Lower leg skin (tissue), 4 donors: ENCODE measurements at regions not wholly inside any gene's neighbourhood (a gene's known extent, or its start where the extent isn't known, plus 50 kb on each side); places are given as distances from the start of the nearest gene placed in this dataset.

Experiments used
- DNase-seq, 2 donors: peaks; one replicate each; pipeline ENCODE4 v3.0.0-alpha.2; 2019; ENCODE audit warnings: low spot score in 2 of 2
- H3K4me3 ChIP-seq: fragments of 200-600 bp; sonication (generic); 2 replicates; pipeline ENCODE4 v1.5.1; 2017; ENCODE audit warnings: mild to moderate bottlenecking, low read depth; ENCODE audit not compliant: poor library complexity, severe bottlenecking
- POLR2A ChIP-seq, 2 donors: fragments of 450-650 bp; IDR thresholded peaks; one replicate each; pipeline ENCODE4 v1.6.1; 2016 to 2017; ENCODE audit warnings: antibody characterized with exemption in 2 of 2, mild to moderate bottlenecking in 1 of 2, moderate library complexity in 1 of 2
- WGBS, 2 donors: methylation state at CpG; one replicate each; pipeline ENCODE4 v1.1.5; 2018; 5-methylcytosine and 5-hydroxymethylcytosine counted together
- intact Hi-C: fragments of 100-400 bp; cut with DNase I; formaldehyde crosslinking; loops from one replicate; pipeline ENCODE4 v1.15.0; 2023; ENCODE audit warnings: low total_unique reads
- TF ChIP-seq, protein P1 (sequence below), 3 donors: fragments of 450-650 bp; IDR thresholded peaks; one replicate each; pipeline ENCODE4 v1.5.1; 2016; ENCODE audit warnings: antibody characterized with exemption in 3 of 3, mild to moderate bottlenecking in 3 of 3, moderate library complexity in 2 of 3

DNA sequence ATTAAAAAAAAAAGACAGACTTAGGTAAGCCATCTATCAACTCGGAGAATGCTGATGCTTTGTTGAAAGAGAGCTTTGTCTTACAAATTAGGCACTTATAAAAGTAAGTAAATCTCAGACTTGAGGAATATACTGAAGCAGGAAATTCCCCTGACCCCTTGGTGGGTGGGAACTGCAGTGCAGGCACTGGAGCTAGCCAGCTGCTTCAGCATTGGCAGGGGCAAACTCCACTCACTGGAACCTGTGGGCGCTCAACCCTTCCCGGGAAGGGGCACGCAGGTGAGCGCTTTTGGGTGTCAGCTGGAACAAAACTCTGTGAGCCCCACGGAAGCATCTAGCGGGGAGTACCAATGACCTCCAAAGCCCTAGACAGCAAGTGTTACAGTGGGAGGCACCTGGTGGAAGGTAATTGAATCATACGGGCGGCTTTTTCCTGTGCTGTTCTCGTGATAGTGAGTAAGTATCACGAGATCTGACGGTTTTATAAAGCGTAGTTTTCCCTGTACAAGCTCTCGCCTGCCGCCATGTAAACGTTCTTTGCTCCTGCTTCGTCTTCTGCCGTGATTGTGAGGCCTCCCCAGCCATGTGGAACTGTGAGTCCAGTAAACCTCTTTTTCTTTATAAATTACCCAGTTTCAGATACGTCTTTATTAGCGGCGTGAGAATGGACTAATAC lies 628.0 kb upstream of the CDH18 start:
- no peak for DNase-seq
- WGBS, 2 donors: 93% methylated on average over 21 of the region's 21 CpGs
- intact Hi-C loops: no loop called here
- H3K4me3 ChIP-seq: no peak overlapping the region
- TF ChIP-seq POLR2A (IDR thresholded peaks at IDR 0.05): no peak
- TF ChIP-seq, protein P1, sequence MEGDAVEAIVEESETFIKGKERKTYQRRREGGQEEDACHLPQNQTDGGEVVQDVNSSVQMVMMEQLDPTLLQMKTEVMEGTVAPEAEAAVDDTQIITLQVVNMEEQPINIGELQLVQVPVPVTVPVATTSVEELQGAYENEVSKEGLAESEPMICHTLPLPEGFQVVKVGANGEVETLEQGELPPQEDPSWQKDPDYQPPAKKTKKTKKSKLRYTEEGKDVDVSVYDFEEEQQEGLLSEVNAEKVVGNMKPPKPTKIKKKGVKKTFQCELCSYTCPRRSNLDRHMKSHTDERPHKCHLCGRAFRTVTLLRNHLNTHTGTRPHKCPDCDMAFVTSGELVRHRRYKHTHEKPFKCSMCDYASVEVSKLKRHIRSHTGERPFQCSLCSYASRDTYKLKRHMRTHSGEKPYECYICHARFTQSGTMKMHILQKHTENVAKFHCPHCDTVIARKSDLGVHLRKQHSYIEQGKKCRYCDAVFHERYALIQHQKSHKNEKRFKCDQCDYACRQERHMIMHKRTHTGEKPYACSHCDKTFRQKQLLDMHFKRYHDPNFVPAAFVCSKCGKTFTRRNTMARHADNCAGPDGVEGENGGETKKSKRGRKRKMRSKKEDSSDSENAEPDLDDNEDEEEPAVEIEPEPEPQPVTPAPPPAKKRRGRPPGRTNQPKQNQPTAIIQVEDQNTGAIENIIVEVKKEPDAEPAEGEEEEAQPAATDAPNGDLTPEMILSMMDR (IDR thresholded peaks at IDR 0.05): no peak

DNA sequence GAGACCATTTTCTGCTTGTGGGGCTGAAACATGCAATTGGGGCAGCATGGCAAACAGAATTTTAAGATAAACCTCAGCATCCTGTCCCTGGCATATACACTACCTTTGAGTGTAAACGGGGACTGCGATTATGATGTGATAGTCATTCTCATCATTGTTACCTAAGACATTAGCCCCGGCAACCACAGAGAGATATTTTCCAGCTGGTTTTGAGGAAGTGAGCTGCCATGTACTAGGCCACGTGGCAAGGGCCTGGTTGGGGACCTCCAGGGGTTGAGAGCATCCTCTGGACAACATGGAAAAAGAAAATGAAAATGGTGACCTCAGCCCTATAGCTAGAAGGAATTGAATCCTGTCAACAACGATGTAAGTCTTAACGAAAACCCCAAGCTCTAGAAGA lies 623.6 kb upstream of the CDH18 start:
- no peak for DNase-seq
- WGBS, 2 donors: 73 to 74% methylated on average over 6 of the region's 6 CpGs
- H3K4me3 ChIP-seq: no peak overlapping the region
- intact Hi-C loops: no loop called here
- TF ChIP-seq POLR2A (IDR thresholded peaks at IDR 0.05): no peak
- TF ChIP-seq, protein P1 (IDR thresholded peaks at IDR 0.05): no peak

- WGBS, 2 donors: 26 to 28% methylated on average over 4 of the region's 4 CpGs
- no peak overlapping the region for H3K4me3 ChIP-seq
- no peak for DNase-seq
- TF ChIP-seq POLR2A (IDR thresholded peaks at IDR 0.05): no peak
- TF ChIP-seq, protein P1 (IDR thresholded peaks at IDR 0.05): no peak
- intact Hi-C loops: no loop called here
Measured at GRCh38 chr5:20610681-20611080, 622.7 kb upstream of the CDH18 start.

- WGBS, 2 donors: 91 to 96% methylated on average over 1 of the region's 1 CpG
Measured at GRCh38 chr5:20609126-20609525, 621.1 kb upstream of the CDH18 start.

GRCh38 chr5:20608567-20608966 lies 620.6 kb upstream of the CDH18 start:
- H3K4me3 ChIP-seq: no peak overlapping the region
- no peak for DNase-seq
- intact Hi-C loops: no loop called here
- no peak for TF ChIP-seq POLR2A (IDR thresholded peaks at IDR 0.05)
- TF ChIP-seq, protein P1 (IDR thresholded peaks at IDR 0.05): no peak

More at GRCh38 chr5:20609126-20609525, 621.1 kb upstream of the CDH18 start:
- TF ChIP-seq POLR2A (IDR thresholded peaks at IDR 0.05): no peak
- TF ChIP-seq, protein P1 (IDR thresholded peaks at IDR 0.05): no peak
- DNase-seq: no peak
- no peak overlapping the region for H3K4me3 ChIP-seq
- intact Hi-C loops: no loop called here
